K562 (cell line): ENCODE measurements at regions not wholly inside any gene's neighbourhood (a gene's known extent, or its start where the extent isn't known, plus 50 kb on each side); places are given as distances from the start of the nearest gene placed in this dataset.

Experiments
- ATF4 ChIP-seq: fragments of 450-650 bp; formaldehyde crosslinking; IDR thresholded peaks from 2 replicates; pipeline ENCODE4 v1.4.0; 2022; ENCODE audit warnings: mild to moderate bottlenecking, moderate library complexity
- BMI1 ChIP-seq: fragments of 150-350 bp; IDR thresholded peaks from 2 replicates; pipeline ENCODE4 v1.6.1; 2014; ENCODE audit warnings: low read length
- CCNT2 ChIP-seq: IDR thresholded peaks from 2 replicates; pipeline ENCODE4 v1.6.1; 2011; ENCODE audit warnings: borderline replicate concordance, low read depth, mild to moderate bottlenecking, moderate library complexity, mixed read lengths, low read length; ENCODE audit not compliant: insufficient read length; ENCODE audit errors: extremely low read depth
- CTCFL ChIP-seq: IDR thresholded peaks from 2 replicates; pipeline ENCODE4 v1.6.1; 2011; ENCODE audit warnings: borderline replicate concordance, low read depth, mild to moderate bottlenecking, moderate library complexity, low read length; ENCODE audit not compliant: insufficient read depth, poor library complexity, severe bottlenecking
- DPF2 ChIP-seq: fragments of 450-650 bp; IDR thresholded peaks from 2 replicates; pipeline ENCODE4 v1.6.1; 2016
- GTF2A2 ChIP-seq: IDR thresholded peaks from 2 replicates; pipeline ENCODE4 v1.6.1; 2016; ENCODE audit warnings: mild to moderate bottlenecking, missing genetic modification characterization, missing compliant biosample characterization
- HDAC8 ChIP-seq: fragments of 450-650 bp; IDR thresholded peaks from 2 replicates; pipeline ENCODE4 v1.6.1; 2016; ENCODE audit warnings: mild to moderate bottlenecking, missing genetic modification characterization, moderate library complexity, missing compliant biosample characterization
- MITF ChIP-seq: IDR thresholded peaks from 2 replicates; pipeline ENCODE4 v1.6.1; 2014; ENCODE audit warnings: antibody characterized with exemption
- NKRF ChIP-seq: fragments of 450-650 bp; IDR thresholded peaks from 2 replicates; pipeline ENCODE4 v1.6.1; 2016; ENCODE audit warnings: borderline replicate concordance
- SP1 ChIP-seq: sonication (generic); formaldehyde crosslinking; IDR thresholded peaks from 2 replicates; pipeline ENCODE4 v1.8.1; 2022; ENCODE audit warnings: mild to moderate bottlenecking, missing genetic modification reagents
- SP2 ChIP-seq: IDR thresholded peaks from 2 replicates; pipeline ENCODE4 v1.6.1; 2011; ENCODE audit warnings: mild to moderate bottlenecking, low read depth, low read length, moderate library complexity; ENCODE audit not compliant: poor library complexity, severe bottlenecking; ENCODE audit errors: extremely low read depth
- XRCC3 ChIP-seq: fragments of 450-650 bp; IDR thresholded peaks from 2 replicates; pipeline ENCODE4 v1.6.1; 2017; ENCODE audit warnings: mild to moderate bottlenecking, moderate library complexity
- ZBTB33 ChIP-seq: sonication (generic); formaldehyde crosslinking; IDR thresholded peaks from 2 replicates; pipeline ENCODE4 v1.8.1; 2023; ENCODE audit warnings: mild to moderate bottlenecking, missing genetic modification reagents
- ZFP36 ChIP-seq: fragments of 150-350 bp; IDR thresholded peaks from 2 replicates; pipeline ENCODE4 v1.6.1; 2018; ENCODE audit warnings: low read length, low read depth; ENCODE audit not compliant: partially characterized antibody
- ZNF232 ChIP-seq: sonication (generic); formaldehyde crosslinking; IDR thresholded peaks from 2 replicates; pipeline ENCODE4 v1.8.0; 2022; ENCODE audit warnings: mild to moderate bottlenecking, missing genetic modification reagents
- ZNF274 ChIP-seq: IDR thresholded peaks from 2 replicates; pipeline ENCODE4 v1.6.1; 2011; ENCODE audit warnings: low read depth, mild to moderate bottlenecking, low read length, moderate library complexity, borderline replicate concordance
- ZNF551 ChIP-seq: fragments of 250-450 bp; sonication (Bioruptor Pico); IDR thresholded peaks from 2 replicates; pipeline ENCODE4 v1.5.0; 2021; ENCODE audit warnings: mild to moderate bottlenecking, moderate library complexity

- TF ChIP-seq ZNF274 (no peak), ZNF232 (CRISPR knock-in tag) (no peak), CTCFL (no peak), ZNF551 (no peak), SP2 (no peak), CCNT2 (peak; percentile 19), HDAC8 (tag) (no peak), DPF2 (peak; percentile 76), MITF (peak; percentile 91), NKRF (peak; percentile 63), ZBTB33 (CRISPR knock-in tag) (no peak), SP1 (CRISPR knock-in tag) (no peak), ATF4 (CRISPR knock-in tag) (no peak), GTF2A2 (tag) (no peak), XRCC3 (no peak), ZFP36 (no peak), BMI1 (no peak)
These were observed 55.3 kb downstream of the ELAPOR2 start (continued) for GRCh38 chr7:87003872-87004798.
